ENCODE measurements at regions not wholly inside any gene's neighbourhood (a gene's known extent, or its start where the extent isn't known, plus 50 kb on each side); places are given as distances from the start of the nearest gene placed in this dataset.
"Not testable (repeated sequence)": the region's sequence is repeated elsewhere in the genome, so short reads cannot be mapped to it uniquely, and the experiment has no call there.

DNA sequence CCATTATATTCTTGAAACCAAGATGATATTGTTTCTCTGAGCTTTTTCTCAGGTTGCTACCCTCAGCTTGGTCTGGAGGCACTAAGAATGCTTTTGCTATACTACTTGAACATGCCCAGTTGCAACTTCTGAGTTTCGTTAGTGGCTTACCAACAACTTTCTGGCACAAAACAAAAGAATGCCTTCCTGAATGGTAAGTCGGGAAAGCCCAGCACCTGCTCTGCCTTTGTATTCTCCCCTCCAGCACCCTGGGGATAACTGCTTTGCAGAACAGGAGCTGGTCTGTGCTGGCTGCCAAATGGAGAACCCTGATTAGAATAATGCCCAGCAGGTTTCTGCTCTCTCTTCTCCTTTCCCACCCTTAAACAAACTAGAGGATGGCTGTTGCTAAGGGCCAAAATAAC is 149.3 kb downstream of the TGFB2 start:
- FAIRE-seq, result no peak

DNA sequence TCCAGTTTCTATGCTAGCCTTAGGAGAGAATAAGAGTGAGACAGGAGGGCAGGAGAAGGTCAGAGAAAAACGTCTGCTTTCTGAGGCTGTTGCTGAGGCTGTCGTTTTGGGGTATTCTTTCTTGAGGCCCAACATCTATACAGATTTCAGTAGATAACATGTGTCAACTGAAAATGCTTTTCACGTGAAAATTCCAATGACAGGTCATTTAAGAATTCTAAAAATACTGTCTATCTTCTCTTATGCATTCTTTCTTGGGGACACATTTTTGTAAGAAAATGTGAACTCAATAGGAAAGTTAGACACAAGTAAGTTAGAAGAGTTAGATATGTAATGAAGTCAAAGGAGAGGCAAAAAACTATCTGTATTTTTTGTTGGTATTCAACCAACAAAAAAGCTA is 150.8 kb downstream of the TGFB2 start:
- FAIRE-seq, result no peak

DNA sequence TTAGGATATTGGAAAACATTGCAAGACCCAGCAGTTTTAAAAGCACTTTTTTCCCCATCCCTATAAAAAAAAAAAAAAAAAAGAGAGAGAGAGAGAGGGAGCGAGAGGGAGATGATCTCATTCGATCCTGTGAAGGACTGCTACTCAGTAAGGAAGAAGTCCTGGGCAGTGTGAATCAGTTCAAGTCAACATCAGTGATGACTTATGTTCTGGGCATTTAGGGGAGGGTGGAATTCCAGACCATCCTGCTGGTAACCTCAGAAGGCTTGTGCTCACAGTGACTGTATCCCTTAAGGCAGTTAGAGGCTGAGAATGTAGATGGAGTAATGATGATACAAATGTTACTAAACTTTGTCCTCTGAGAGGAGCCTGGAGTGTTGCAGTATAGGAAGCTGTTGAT is 151.4 kb downstream of the TGFB2 start:
- FAIRE-seq, result no peak

DNA sequence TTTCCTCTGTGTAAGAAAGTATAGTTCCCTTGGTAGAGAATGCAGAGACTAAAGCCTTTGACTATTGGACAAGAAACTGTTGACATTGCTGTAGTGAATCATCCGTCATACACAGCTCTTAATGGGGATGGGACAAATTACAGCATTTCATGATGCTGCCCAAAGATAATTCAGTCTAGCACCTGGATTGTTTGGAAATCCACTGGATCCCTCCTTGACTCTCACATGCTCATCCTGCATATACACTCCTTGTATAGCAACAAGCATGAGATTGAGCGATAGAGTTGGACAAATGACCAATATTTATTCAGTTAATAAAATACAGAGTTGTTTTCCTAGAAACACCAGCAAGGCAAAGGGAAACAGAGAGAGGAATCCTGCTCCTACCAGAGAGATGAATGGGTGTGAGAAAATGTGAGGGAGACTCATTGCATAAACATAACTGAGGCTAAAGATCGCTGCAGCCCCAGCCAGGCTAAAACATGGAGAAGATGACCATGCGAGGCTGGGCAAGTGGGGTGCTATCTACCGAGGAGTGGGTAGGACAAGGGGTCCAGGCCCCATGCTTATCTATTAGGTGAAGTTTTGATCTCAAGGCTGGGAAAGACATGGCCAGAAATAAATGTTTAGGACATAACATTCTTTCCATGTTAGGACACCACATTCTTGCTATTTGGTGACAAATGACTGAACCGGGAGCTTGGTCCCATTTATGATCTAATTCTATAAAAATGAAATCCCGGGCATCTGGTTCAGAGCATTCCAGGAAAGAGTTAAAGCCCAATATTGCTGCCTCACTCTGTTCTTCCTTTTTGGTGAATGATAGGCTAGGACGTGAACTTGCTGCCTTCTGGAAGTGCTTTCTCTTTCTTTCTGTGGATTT is 153.2 kb downstream of the TGFB2 start:
- no peak for FAIRE-seq

DNA sequence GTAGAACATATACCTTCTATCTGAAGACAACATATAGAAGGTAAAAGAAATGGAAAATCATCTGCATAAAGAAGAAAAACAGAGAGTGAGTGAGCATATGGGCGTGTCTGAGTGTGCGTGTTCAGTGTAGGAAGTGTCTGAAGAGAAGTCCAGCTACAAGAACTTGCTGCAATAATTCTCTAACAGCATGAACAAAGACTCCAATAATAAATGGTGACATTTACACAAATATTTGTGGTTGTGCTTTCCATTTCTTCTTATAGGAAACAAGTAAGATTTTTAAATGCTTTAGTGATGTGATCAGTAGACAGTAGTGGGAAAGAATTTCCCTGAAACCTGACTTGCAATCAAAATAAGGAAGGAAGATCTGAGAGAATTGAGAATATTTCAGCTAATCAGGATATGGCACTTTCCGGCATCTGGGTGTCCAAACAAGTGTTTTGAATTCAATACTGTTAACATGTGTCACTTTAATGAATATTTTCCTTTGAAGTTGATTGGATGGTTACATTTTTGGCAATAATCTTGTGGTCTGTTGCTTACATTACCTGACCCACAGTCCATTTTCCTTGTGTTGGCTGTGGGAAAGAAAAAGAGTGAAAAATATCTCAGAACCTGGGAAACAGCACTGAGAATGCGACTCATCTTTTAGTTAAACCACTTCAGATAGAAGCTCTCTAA is 154.0 kb downstream of the TGFB2 start:
- FAIRE-seq, result no peak

DNA sequence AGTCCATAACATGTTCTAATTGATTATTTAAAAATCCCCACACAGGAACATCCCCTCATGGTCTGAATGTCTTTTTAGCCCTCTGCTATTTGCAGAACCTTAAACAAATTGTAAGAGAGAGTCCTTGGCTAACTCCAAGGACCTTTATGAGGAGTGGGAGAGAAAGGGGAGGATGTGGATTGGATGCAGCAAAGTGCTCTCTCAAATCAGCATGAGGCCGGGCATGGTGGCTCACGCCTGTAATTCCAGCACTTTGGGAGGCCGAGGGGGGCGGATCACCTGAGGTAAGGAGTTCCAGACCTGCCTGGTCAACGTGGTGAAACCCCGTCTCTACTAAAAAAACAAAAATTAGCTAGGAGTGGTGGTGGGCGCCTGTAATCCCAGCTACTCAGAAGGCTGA is 154.8 kb downstream of the TGFB2 start:
- FAIRE-seq, result no peak

DNA sequence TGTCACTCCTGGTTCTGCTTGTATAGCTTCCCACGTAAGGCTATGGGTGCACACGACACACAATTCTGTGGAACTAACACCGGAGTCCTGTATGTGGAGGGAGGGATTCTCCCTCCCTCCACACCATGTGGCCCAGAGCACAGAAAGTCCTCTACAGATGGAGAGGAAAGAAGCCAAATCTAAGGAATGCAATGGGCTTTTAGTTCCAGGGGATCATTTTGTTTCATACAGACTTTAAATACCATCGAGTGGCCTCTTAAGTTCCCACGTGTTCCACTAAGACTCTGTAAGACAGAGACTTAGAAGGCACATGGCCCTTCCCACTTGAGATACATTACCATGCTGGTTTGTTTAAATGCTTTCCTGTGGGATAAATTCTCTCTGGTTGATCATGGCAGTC is 156.0 kb downstream of the TGFB2 start:
- FAIRE-seq, result no peak

DNA sequence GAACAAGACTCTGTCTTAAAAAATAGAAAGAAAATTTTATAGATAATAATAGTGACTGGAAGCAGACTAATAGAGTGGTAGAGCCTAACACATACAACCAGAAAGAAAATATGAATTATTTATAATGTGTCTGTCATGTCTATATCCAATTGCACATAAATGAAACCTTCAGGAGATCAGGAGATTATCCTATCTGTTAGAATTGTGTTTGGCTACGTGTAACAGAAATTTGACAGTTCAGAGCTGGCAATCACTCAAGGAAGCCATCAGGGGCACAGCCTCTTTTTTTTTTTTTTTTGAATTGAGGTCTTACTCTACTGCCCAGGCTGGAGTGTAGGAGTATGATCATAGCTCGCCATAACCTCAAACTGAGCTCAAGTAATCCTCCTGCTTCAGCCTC is 157.2 kb downstream of the TGFB2 start:
- FAIRE-seq, result no peak

DNA sequence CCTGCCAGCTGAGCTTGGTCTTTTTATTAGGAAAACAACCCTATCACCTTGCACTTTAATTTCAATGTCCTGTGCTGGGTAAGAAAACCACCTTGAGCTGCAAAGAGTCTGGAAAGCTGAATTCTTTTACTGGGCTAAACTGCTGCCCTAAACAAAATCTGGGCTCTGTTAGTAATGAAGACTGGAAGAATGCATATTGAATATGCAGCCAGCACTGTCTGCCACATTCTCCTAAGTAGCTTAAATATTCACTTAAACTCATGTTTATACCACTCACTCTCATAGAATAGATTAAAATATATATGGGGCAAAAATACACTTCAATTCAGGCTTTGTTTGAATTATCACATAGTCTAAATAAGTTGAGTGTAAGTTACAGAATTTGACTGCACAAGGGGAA is 158.0 kb downstream of the TGFB2 start:
- FAIRE-seq, result no peak

DNA sequence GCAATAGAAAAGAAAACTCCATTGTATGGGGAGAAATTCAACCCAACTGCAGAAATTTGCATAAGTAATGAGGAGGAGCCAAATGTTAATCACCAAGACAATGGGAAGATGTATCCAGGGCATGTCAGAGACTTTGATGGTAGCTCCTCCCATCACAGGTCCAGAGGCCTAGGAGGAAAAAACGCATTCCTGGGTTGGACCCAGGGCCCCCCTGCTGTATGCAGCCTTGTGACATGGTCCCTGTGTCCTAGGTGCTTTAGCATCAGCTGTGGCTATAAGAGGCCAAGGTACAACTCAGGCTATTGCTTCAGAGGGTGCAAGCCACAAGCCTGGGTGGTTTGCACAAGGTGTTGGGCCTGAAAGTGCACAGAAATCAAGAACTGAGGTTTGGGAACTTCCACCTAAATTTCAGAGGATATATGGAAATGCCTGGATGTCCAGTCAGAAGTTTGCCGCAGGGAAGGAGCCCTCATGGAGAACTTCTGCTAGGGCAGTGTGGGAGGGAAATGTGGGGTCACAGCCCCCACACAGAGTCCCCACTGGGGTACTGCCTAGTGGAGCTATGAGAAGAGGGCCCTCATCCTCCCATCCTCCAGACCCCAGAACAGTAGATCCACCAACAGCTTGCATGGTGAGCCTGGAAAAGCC is 162.3 kb downstream of the TGFB2 start:
- no peak for FAIRE-seq

DNA sequence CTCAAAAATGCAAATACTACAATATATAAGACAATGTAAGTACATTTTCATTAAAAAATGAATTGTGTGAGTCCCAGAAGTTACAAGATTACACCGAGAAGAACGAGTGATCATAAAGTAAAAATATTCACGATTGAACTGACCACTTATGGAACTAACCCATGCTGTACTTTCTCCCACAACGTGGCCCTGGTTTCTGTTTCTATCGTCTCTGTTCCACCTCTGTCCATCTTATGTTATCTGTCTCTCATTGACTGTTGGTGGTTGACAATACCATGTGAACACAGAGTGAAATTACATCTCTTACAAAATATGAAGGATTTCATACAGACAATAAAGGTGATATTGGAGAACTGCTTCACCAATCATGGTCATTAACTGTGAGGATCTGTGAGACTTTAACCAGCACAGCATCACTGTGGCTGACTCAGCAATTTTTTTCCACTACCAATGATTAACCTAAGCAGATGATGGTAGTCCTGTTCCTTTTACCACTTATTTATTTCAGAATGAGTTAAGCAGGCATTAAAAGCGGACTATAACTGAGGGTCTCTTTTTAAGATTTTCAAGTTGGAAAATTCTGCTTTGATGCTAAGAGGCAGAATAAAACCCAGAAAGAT is 165.1 kb downstream of the TGFB2 start:
- no peak for FAIRE-seq

DNA sequence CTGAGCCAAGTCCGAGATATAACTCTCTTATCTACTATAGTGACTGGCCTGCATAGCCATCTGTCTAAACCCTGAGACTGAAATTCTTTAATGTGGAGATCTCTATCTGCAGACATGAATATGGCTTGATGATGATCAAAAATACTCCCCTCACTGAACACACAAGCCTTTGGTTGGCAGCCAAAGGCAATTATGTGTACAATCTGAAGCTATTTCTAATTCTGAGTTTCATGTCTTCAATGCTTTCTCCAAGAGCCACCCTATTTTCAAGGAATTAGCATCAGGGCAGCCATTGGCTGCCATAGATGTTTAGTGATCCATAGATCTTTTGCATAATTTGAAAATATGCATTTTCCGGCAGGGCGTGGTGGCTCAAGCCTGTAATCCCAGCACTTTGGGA is 168.2 kb downstream of the TGFB2 start:
- FAIRE-seq, result no peak

DNA sequence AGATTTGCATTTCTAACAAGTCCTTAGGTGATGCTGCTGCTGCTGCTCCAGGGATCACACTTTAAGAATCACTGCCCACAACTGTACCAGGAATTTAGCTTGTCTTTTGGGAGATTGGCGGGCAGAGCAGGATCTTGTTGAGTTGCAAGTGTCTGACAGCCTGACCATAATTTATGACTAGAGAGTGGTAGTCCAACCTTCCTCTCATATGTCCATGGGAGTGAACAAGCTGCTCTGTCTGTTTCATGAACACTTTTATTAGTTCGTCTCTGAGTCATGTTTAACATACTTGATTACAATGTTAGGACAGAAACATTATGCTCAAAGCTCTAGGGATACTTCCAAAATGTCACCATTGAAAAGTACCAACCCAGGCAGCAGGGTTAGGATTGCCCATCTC is 169.6 kb downstream of the TGFB2 start:
- FAIRE-seq, result no peak

DNA sequence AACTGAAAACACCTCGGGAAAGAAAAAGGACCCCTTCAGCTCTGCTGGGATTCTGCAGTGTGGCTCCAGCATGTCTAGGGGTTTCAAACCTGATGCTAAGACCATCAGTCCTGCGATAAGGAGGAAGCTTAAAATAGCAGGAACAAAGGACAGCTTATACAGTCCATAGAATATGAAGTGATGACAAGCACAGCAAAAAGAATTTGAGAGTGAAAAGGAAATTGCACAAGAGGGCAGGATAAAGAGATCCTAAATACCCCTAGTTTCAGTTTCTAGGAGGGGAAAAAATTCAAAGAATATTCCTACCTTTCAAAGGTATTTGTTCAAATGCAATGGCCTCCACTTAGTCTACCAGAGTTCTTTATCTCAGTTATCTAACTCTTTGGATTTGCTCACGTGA is 171.4 kb downstream of the TGFB2 start:
- FAIRE-seq, result no peak

DNA sequence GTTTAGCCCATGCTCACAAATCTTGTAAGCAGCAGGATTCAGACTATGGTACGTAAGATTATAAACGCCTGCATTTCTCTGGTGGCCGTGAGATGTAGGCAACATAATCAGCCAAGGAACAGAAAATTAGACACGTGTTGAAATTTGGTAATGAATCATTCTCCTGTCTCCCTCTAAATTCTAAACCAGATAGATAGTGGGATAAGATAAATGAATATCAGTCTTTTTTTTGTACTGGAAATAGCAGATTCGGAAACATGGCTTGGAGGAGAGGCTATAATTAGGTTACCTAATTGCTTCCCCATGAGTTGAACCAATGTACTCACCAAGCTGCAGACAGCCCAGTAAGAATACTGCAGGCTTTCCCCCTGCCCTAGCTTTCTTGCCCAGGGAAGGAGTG is 172.3 kb downstream of the TGFB2 start:
- FAIRE-seq, result no peak

DNA sequence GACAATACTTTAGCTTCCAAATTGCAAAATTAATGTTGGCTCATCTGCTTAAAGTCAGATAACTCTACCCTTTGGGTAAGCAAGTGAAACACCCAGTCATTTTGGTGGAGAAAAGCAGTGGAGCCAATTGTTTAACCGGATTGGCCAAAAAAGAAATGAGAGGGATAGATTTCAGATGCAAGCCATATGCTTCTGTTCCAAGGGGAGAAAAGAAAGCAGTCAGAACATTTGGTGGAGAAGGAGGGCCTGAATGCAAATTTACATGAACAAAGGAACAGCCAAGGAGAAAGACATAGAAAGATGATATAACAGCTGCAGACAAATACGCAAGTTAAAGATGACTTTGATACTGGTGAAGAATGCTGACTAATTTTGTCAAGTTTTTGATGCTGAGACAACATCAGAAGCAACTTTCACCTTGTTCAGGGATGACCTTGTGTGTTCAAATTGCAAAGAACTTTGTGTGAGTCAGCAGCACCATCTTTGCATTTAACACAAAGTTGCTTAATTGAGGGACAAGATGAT is 173.1 kb downstream of the TGFB2 start:
- no peak for FAIRE-seq

DNA sequence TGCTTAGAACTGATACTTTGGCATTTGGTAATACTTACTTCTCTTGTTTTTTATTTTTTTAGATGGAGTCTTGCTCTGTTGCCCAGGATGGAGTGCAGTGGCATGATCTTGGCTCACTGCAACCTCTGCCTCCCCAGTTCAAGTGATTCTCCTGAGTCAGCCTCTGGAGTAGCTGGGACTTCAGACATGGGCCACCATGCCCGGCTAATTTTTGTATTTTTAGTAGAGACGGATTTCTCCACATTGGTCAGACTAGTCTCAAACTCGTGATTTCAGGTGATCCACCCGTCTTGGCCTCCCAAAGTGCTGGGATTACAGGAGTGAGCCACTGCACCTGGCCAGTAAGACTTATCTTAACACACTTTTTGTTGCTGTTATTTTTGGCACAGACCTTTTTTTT is 175.5 kb downstream of the TGFB2 start:
- FAIRE-seq, result not testable (repeated sequence)

DNA sequence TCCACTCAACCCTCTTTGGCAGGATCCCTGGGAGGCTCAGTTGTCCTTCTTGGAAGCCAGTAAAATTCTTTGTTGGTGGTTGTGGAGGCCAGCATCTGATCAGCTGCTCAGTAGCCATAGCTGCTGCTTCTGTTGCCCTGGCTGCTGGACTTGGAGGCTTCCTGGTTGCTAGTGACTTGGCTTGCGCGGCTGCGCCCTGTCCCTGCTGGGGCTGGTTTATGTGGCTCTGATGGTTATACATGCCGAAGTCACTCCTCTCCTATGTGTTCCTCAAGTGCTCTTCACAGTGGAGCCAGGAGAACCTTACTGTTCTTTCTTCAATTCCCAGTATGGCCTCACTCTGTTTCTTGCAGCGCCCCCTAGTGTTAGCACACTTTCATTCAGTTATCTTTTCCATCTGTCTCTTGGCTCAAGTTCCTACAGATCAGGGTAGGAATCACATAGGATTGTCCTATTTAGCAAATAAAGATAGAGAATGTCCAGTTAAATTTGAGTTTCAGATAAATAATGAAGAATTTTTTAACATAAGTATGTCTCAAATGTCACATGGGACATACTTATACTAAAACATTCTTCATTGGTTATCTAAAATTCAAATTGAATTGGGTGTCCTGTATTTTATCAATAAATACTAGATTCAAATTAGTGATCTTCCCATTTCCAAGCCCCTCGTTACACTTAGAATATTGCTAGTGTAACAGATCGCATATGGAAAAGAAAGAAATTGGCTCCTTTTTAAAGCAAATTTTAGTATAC is 176.5 kb downstream of the TGFB2 start:
- peak; percentile 79 for FAIRE-seq

DNA sequence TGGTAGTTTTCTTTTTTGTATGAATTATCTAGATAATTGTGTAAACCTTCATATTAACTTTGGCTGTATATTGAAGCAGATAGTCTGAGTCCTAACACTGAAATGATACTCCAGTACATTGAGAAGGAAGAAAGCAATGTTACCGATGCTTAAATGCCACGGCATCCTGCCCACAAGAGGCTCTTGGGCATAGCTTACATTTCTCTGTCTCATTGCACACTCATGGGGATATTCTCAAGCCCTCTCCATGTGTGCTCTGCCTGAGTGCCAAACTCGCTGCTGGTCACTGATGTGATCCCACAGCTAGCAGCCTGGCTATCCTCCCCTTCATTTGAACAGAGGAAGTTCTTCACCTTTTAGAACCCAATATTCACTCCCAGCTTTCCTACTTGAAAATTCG is 179.4 kb downstream of the TGFB2 start:
- no peak for FAIRE-seq

DNA sequence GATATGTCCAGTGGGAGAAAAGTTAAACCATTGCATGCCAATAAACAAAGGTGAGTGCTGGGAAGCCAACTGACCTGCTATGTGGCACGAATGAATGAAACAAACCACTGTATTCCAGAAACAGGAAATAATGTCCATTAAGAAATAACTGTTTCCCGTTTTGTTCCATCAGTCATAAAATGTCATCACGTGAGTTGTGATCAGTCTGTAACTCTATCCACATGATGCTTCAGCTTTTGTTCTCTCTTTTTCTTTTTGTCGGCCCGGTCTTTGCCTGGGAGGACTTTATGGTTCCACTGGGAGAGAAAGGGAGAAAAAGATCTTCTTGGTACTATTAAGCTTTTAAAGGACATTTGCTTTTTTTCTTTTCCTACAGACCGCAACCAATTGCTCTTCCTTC is 179.9 kb downstream of the TGFB2 start:
- FAIRE-seq, result no peak

DNA sequence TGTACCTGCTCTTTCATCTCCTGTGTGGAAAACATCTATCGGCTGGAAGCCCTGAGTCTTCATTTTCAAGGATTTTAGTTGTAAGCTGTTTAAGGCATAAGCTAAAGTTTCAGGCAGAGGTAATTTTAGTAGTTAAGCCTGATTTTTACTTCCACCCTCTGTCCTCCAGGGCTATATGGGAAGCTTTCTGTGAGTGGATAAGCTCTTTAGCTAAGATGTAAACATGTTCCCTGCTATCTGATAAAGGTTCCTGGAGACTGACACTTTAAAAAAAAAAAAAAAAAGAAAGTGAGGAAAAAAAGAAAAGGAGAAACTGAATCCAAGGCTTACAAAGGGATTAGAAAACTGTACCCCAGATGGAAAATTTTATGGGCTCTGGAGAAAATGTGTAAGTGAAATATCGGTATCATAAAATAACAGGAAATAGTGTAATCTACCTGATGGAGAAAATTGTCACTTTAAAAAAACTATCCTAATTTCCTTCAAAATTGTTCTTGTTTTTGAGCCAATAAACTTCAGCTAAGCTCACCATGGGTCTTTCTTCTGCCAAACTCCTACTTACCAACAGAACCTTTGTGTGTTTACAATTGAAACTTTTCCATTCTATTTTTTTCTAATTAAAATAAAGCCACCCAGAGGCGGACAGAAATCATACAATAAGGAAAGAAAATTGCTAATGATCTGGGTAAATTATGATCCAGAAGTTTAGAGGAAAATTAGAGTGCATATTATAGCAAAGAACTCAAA is 180.5 kb downstream of the TGFB2 start:
- FAIRE-seq, result no peak

DNA sequence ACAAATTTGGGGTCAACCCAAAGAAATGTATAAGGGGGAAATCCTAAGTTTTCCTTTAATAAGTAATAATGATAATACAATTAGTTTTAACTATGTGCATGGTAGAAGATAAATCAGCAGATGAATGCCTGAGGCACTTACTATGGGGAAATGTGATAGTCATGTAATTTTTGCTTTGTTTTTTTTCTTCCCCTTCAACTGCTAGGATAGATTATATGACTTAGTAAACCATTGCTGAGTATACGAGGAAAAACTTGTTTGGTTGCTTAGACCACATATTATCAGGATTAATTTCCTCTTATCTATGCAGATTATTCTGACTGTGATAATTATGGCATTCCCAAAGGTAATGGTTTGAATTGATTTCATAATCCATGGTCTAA is 181.1 kb downstream of the TGFB2 start:
- no peak for FAIRE-seq
